Sigmoid colon (tissue), 4 donors: ENCODE measurements at regions not wholly inside any gene's neighbourhood (a gene's known extent, or its start where the extent isn't known, plus 50 kb on each side); places are given as distances from the start of the nearest gene placed in this dataset.

Experiments
- EP300 ChIP-seq, 4 donors: sonication (generic); formaldehyde crosslinking; IDR thresholded peaks; one replicate each; pipeline ENCODE4 v1.6.1; 2017; ENCODE audit warnings: antibody characterized with exemption in 4 of 4
- POLR2A ChIP-seq, 2 donors: fragments of 450-650 bp; IDR thresholded peaks; one replicate each; pipeline ENCODE4 v1.6.1; 2016; ENCODE audit warnings: antibody characterized with exemption in 2 of 2, mild to moderate bottlenecking in 2 of 2, moderate library complexity in 2 of 2
- TF ChIP-seq, protein P1 (sequence below), 4 experiments: fragments of 450-650 bp in 3 of 4; fragments of 200-600 bp in 1 of 4; IDR thresholded peaks; one replicate each; pipeline ENCODE4 v1.5.1; 2016 to 2019; ENCODE audit warnings: antibody characterized with exemption in 4 of 4, mild to moderate bottlenecking in 3 of 4, moderate library complexity in 2 of 4

DNA sequence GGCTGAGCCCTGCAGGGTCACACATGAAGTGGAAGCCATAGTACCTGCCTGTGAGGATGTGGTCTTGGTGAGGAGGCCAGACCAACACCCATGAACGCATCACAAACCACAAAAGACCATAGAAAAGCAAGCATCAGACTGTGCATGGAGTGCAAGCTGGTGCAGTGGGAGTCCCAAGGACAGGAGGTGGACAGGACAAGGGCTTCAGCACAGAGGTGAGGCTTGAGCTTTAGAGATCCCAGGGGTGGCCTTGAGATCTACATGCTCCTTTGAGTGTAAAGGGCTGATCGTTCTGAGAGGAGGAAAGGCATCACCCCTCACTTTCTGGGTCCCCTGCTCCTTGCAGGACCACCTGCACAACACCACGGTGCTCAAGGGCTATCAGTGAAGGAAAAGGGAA lies 111.9 kb upstream of the F3 start:
- no peak for TF ChIP-seq POLR2A (IDR thresholded peaks at IDR 0.05)
- TF ChIP-seq, protein P1, sequence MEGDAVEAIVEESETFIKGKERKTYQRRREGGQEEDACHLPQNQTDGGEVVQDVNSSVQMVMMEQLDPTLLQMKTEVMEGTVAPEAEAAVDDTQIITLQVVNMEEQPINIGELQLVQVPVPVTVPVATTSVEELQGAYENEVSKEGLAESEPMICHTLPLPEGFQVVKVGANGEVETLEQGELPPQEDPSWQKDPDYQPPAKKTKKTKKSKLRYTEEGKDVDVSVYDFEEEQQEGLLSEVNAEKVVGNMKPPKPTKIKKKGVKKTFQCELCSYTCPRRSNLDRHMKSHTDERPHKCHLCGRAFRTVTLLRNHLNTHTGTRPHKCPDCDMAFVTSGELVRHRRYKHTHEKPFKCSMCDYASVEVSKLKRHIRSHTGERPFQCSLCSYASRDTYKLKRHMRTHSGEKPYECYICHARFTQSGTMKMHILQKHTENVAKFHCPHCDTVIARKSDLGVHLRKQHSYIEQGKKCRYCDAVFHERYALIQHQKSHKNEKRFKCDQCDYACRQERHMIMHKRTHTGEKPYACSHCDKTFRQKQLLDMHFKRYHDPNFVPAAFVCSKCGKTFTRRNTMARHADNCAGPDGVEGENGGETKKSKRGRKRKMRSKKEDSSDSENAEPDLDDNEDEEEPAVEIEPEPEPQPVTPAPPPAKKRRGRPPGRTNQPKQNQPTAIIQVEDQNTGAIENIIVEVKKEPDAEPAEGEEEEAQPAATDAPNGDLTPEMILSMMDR (IDR thresholded peaks at IDR 0.05) = no peak
- no peak for TF ChIP-seq EP300 (IDR thresholded peaks at IDR 0.05)
